ENCODE measurements at regions not wholly inside any gene's neighbourhood (a gene's known extent, or its start where the extent isn't known, plus 50 kb on each side); places are given as distances from the start of the nearest gene placed in this dataset.

DNA sequence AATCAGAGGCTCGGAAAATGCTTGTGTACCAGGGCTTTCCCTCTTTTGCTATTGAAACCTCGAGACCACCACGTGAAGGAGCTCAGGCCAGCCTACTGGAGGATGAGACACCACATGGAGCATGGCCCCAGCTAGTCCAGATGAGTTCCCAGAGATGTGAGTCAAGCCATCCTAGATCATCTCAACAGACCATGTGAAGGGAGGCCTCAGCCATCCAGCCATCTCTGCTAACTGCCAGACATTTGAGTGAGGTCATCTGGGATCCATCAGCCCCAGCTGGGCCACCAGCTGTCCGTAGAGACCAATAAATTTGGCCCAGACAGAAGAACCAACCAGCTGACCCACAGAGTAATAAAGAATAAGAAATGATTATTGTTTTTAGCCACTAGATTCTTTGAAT, 62.8 kb upstream of the PROK2 start:
- TF ChIP-seq POLR2A (IDR thresholded peaks at IDR 0.05; ENCODE audit: low read depth, low read length) (no peak), TAF1 (IDR thresholded peaks at IDR 0.05; ENCODE audit: low read depth, low read length) (no peak), POLR2AphosphoS5 (IDR thresholded peaks at IDR 0.05; ENCODE audit: low read depth, low read length) (no peak), PAX5 (IDR thresholded peaks at IDR 0.05; ENCODE audit: insufficient read depth, low read length, severe bottlenecking) (no peak)

Data from GM12891 (cell line).